ENCODE measurements at regions not wholly inside any gene's neighbourhood (a gene's known extent, or its start where the extent isn't known, plus 50 kb on each side); places are given as distances from the start of the nearest gene placed in this dataset.
"Not testable (repeated sequence)": the region's sequence is repeated elsewhere in the genome, so short reads cannot be mapped to it uniquely, and the experiment has no call there.

DNA sequence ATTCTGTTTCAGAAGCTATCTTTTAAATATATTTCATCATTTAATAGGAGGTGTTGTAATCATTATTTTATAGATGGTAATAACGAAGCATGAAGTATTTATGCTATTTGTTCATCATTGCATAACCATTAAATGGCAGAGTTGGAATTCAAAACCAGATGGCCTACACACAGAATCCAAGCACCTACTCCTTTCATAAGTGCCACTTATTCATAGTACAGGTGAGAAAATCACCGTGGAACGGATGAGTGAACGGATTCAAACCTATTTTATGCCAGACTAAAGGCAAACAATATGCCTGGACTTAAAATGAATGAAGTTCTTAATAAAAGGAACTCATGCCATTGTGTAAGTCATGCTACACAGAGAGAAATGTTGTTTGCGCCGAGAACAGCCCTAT is 397.9 kb upstream of the ADGRB3 start:
- no peak for DNase-seq

DNA sequence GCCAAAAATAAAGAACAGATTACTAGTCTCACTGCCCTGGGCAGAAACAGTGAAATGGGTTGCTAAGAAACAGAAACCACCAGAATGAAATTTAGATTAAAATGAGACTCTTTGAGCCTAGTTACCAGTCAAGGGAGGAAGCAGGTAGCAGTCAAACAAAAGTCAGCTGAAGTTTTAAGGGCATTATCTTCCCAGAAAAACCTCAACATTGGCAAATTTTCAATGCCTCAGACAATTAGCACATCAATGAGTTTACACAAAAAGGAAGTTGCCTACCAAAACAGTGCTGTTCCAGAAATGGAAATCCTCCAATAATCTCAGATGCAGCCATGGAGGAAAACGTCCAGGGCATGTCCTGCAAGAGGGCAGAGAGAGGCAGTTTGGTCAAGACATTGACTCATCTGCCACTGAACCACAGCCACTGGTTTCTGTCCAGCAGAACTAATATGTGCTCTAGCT is 399.7 kb upstream of the ADGRB3 start:
- no peak for DNase-seq

DNA sequence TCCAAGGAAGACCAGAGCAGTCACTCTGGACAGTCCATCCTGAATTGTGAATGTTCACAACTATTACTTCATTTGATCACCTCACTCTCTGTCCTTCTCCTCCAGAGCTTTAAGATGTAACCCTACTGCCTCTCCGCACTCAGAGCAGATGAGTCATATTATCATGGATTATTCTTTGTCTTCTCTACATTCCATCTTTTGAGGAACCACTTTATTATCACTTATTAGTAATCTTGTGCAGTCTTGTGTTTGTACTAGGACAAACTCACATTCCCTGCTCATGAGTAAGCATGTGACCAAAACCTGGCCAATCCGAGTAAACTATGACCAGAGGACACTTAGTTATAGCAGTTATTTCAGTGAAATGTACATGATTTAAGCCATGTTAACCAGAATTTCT is 401.5 kb upstream of the ADGRB3 start:
- no peak for DNase-seq

DNA sequence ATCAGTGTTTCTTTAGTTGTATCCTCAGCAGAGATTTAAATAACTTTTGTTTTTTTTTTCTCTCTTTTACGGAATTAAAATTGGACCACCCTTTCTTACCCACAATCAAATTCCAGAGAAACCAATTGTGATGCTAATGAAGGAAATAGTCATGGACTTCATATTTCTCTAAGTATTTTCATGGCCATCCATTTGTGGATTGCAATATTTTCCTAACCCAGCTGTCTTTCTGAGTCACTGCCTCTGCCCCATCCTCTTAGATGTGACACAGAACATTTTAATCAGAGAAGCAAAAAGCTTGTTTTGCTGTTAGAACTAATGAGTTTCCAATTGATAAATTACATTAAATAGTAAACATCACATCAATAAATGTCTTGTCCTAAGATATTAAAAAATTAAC is 405.5 kb upstream of the ADGRB3 start:
- DNase-seq, result no peak

DNA sequence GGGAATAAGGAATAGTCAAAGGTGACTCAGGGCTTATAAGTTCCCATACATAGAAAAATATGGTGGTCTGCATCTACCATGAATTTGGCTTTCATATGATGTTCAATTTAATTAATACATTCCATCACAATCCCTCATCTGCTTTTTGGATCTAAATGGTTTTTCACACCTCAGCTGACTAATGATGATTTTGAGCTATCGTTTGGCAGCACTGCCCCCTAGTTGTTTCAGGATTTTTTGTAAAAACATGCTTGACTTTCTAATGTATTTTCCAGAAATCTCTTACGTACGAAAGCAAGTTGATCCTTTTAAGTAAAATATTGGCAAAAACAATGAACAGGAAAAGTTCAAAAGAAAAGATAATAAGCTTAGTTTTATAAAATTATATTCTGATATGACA is 408.6 kb upstream of the ADGRB3 start:
- no peak for DNase-seq

DNA sequence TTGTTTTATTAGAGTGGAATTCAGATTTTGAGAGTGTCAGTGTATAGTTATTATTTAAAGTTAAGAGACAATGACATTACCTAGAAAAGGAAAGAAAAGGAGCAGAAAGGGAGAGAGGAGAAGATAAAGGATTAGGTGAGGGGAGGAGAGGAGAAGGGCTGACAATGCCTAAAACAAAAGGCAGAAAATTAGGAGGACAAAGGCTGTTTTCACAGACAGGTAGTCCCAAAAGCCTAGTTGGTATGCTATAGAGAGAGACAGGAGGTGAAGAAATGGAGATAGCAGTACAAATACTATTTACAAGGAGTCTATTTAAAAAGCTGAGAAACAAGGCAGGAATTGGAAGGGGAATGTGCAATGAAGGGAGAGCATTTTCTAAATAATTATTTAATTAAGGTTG is 409.4 kb upstream of the ADGRB3 start:
- no peak for DNase-seq

DNA sequence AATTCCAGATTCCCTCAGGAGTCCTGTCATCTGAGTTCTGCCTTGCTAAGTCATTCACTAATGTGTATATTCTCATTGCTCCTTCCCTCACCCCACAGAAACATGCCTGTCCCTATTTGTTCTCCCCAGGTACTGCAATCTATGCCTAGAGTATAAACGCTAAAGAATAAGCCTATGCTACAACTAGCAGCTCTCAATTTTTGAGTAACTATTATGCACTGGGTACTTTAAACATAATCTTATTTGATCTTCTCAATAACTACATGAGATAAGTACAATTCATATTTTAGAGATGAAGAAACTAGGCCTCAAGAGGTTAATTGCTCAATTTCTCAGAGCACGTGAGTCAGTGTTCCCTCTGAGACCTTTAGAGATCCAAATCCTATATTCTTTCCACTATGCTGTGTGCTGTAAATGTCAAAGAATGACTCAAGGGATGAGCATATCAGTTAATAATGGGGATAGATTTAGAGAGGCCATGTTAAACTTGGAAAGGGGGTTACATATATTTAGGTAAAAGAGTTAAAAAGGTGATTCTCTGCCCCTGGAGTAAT is 423.8 kb upstream of the ADGRB3 start:
- DNase-seq, result no peak

DNA sequence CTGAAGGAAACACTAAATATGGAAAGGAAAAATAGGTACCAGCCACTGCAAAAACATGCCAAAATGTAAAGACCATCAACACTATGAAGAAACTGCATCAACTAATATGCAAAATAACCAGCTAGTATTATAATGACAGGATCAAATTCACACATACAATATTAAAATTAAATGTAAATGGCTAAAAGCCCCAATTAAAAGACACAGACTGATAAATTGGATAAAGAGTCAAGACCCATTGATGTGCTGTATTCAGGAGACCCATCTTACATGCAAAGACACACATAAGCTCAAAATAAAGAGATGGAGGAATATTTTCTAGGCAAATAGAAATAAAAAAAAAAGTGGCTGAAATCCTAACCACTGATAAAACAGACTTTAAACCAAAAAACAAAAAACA is 427.5 kb upstream of the ADGRB3 start:
- DNase-seq, result not testable (repeated sequence)

DNA sequence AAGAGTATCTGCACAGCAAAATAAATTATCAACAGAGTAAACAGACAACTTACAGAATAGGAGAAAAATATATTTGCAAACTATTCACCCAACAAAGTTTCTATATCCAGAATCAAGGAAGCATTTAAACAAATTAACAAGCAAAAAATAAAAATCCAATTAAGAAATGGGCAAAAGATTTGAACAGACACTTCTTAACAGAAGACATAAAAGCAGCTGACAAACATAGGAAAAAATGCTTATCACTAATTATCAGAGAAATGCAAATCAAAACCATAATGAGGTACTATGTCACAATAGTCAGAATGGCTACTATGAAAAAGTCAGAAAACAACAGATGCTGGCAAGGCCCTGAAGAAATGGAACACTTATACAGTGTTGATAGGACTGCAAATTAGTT is 434.2 kb upstream of the ADGRB3 start:
- no peak for DNase-seq

DNA sequence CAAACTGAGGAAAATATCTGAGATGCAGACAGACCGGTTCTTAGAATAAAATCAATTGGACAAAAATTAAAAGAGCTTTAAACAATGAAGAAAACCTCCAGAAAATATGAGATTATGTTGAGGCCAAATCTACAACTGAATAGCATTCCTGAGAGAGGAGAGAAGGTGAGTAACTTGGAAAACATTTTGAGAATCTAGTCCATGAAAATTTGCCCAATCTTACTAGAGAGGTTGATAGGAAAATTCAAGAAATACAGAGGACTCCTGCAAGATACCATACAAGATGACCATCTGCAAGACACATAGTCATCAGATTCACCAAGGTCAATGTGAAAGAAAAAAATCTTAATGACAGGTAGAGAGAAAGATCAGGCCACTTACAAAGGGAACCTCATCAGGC is 437.7 kb upstream of the ADGRB3 start:
- no peak for DNase-seq

DNA sequence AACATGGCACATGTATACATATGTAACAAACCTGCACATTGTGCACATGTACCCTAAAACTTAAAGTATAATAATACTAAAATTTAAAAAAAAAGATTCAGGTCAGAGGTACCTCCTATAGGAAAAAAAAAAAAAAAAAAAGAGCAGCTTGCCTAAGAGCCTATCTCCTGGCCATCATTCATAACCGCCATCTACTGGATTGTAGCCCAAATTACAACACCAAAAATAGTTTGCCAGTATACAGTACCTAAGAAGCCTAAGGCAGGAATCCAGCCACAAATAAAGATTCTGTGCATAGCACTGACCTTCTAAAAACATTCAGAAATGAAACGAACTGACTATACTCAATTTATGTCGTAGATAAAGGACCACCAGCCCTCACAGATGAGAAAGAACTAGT is 438.4 kb upstream of the ADGRB3 start:
- no peak for DNase-seq

DNA sequence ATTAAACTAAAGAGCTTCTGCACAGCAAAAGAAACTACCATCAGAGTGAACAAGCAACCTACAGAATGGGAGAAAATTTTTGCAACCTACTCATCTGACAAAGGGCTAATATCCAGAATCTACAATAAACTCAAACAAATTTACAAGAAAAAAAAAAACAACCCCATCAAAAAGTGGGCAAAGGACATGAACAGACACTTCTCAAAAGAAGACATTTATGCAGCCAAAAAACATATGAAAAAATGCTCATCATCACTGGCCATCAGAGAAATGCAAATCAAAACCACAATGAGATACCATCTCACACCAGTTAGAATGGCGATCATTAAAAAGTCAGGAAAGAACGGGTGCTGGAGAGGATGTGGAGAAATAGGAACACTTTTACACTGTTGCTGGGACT is 439.3 kb upstream of the ADGRB3 start:
- not testable (repeated sequence) for DNase-seq

DNA sequence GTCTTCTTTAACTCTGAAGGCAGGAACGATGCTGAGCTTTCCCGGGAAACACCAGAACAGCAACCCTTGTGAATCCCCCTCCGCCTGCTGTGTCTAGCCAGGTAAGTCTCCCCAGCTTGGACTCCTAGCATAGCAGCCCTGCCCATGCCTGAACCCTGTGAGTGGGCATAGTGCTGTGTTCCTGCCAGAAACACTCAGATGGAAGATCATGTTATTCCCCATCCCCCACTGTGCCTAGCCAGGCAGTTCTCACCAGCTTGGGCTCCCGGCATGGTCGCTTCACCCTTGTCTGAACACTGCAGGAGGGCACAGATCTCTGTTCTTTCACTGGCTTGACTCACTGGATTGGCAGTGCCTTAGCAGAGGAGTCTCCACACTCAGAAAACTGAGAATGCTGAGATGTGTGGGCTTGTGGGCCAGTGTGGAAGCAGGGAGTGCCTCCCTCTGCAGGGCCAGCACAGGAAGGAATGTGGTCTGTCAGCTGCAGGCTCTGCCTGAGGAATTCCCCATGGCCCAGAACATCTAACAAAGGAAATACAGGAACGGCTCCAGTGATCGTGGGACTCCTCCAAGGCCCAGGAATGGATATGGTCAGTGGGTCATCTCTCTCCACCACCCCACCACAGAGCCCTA is 440.1 kb upstream of the ADGRB3 start:
- DNase-seq, result no peak

DNA sequence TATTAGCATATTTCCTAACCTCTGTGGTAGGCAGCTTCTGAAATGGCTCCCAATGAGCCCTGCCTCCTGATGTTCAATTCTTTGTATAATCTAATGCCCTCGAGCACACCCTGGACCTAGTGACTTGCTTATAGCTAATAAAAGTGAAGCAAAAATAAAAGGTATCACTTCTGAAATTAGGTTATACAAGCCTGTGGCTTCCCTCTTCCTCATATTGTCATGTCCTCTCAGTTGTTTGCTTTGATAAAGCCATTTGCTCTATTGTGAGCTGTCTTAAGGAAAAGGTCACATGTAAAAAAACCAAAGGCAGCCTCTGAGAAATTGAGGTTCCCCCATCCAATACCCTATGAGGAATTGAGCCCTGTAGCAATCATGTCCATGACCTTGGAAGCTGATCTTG is 442.1 kb upstream of the ADGRB3 start:
- no peak for DNase-seq

DNA sequence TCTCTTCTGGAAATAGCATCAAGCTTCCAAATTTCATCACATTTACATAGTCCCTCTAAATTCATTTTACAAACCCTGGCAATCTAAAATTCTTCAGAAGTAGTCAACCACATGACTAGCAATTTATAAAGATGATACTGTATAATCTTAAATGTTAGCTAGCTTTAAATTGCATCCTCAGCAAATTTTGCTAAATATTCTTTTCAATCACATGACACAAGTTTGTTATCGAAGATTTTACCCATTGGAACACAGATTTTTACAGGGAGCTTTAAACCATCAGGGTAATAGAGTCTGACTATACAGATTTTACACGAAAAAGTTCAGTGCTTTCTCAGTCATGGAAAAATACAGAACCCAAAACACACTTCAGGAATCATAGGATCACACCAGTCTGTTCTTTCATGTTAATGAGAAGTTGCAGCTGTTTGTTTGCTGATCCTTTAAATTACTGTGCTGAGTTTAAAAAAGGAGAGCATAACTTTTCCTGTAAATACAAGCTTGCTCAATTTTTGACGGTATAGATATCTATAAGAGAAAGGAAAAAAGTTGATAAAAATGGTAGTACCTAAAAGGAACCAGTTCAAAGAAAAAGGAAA is 445.8 kb upstream of the ADGRB3 start:
- no peak for DNase-seq

DNA sequence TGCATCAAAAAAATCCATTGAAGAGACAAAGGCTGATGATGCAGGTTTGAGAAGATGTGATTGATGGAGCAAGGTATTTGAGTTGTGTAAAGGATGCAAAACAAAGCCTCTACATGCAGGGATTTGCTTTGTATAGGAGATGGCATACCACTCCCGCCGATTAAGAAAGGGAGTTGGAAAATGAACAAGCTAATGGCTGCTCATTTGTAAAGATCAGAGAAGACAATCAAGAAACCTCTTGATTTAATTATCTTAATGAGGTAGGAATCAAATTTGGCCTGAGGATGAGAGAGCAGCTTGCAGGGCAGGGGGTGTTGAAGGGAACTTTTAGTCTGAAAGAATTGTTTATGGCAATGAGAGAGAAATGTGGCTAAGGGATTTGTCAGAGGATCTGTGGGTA is 448.2 kb upstream of the ADGRB3 start:
- no peak for DNase-seq

DNA sequence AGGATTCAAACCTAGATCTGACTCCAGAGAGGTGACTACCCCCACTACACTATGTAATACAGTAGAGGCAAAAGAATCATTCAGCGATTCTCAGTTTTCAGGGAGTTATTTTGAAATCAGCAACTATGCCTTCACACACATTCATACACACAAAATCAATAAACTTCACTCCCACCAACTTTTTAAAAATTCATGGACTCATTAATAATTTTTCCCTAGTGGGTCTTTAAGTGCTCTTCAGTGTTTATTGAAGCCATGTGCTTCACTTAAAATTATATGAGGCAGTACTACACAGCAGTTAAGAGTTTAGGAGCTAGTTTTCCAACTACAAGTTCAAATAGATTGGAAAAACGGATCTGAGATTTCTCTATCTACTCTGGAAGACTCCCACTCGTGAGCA is 452.7 kb upstream of the ADGRB3 start:
- no peak for DNase-seq

DNA sequence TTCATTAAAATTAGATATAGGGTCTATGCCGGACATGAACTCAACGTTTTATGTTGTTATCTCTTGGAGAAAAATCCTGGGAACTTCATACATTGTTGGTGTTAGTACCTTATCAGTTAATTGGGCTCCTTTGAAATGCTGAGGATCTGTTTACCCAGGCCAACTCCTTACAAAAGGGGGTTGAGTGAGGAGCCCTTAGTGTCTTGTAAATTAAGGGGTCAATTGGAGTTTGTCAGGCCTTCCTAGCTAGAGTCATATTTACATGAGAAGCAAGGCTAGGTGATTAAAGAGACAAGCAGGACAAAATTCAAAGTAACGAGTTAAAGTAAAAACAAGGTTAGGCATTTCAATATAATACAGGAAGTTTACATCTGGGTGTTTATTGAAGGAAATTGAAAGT is 454.1 kb upstream of the ADGRB3 start:
- DNase-seq, result not testable (repeated sequence)

DNA sequence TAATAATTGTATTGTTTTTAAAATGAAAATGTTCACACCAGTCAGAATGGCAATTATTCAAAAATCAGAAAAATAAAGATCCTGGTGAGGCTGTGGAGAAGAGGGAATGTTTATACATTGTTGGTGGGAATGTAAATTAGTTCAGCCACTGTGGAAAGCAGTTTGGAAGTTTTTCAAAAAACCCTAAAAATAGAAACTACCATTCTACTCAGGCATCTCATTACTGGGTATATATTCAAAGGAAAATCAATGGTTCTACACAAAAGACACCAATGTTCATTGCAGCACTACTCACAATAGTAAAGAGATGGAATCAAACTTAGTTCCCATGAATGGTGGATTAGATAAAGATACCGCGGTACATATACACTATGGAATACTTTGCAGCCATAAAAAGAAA is 461.5 kb upstream of the ADGRB3 start:
- no peak for DNase-seq

DNA sequence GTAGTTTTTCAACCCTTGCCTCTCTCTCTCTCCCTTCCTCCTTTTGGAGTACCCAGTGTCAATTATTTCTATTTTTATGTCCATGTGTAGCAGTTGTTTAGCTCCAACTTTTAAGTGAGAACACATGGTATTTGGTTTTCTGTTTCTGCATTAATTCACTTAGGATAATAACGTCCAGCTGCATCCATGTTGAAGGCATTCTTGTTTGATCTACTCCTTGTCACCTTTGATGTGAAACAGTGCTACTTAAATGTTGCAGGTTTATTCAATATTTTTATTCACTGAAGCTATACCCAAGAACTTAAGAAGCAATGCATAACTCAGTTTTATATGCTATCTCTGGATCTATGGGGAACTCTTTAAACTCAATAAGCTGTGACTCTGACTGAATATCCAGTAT is 465.2 kb upstream of the ADGRB3 start:
- no peak for DNase-seq

DNA sequence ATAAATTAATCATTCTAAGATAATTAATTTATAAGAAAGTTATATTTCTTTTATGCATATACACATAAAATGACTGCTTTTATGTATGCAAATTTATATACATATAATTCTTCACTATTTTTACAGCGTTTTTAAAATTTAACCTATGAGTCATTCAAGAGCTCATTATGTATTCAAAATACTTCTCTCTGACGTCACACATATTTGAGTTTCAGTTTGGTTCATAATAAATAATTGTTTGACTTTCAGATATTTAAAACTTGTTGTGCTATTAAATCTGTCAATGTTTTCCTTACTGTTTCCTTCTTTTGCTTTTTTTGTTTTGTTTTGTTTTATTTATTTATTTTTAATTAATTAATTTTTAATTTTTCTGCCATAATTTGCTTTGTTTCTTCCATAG is 467.5 kb upstream of the ADGRB3 start:
- no peak for DNase-seq

DNA sequence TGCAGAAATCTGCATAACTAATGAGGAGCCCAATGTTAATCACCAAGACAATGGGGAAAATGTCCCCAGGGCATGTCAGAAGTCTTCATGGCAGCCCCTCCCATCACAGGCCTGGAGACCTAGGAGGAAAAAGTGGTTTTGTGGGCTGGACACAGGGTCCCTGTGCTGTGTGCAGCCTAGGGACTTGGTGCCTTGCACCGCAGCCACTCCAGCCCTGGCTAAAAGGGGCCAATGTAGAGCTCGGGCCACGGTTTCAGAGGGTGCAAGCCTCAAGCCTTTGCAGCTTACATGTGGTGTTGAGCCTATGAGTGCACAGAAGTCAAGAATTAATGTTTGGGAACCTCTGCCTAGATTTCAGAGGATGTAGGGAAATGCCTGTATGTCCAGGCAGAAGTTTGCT is 474.3 kb upstream of the ADGRB3 start:
- not testable (repeated sequence) for DNase-seq

DNA sequence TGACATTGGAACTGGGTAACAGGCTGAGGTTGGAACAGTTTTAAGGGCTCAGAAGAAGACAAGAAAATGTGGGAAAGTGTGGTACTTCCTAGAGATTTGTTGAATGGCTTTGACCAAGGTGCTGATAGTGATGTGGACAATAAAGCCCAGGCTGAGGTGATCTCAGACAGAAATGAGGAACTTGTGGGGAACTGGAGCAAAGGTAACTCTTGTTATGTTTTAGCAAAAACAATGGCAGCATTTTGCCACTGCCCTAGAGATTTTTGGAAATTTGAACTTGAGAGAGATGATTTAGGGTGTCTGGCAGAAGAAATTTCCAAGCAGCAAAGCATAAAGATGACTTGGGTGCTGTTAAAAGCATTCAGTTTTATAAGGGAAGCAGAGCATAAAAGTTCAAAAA is 474.7 kb upstream of the ADGRB3 start:
- DNase-seq, result no peak

Measured in anterior cingulate cortex (tissue), 58 donors.